Hematopoietic multipotent progenitor cell treated with erythropoietin and hydrocortisone succinate and interleukin-3 and kit ligand, for 6 days (in vitro differentiated cells): ENCODE measurements at regions not wholly inside any gene's neighbourhood (a gene's known extent, or its start where the extent isn't known, plus 50 kb on each side); places are given as distances from the start of the nearest gene placed in this dataset.

Experiments
- DNase-seq: peaks from one replicate; pipeline ENCODE4 v3.0.0-alpha.2; 2015

DNA sequence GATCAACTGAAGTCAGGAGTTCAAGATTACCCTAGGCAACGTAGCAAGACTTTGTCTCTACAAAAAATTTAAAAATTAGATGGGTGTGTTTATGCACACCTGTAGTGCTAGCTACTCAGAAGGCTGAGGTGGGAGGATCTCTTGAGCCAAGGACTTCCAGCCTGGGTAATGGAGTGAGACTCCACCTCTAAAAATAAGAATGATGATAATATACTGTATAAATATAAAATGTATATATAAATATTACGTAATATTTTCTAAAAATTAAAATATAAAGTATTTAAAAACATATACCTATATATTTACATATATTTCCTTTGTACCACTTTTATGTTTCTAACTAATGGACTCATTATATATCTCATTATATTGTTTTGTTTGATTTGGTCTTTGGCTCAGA is 409.5 kb upstream of the REG3G start:
- no peak for DNase-seq

DNA sequence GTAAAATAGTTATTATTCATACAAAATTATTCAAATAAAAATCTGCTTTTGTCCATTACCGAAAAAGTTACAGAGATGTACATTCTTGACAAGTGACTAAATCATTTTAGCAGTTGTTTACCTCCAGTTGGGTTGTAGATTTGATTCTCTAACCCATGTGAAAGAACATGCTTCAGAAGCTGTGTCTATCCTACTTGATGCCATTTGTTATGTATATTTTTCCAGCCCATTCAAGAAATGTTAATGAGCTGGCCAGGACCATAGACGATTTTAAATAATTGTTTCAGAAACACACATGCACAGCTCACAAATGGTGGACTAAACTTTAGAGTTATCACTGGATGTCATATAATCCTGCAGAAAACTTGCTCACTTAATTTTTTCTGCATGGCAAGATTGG is 391.1 kb upstream of the REG3G start:
- DNase-seq = no peak

DNA sequence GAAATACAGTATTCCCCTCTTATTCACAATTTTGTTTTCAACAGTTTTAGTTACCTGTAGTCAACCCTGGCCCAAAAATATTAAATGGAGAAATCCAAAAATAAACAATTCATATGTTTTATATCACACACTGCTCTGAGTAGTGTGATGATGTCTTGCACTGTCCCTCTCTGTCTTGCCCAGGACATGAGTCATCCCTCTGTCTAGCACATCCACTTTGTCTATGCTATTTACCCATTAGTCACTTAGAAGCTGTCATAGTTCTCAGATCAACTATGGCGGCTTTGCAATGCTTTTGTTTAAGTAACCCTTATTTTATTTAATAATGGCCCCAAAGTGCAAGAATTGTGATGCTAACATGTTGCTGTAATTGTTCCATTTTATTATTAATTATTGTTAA is 380.6 kb upstream of the REG3G start:
- no peak for DNase-seq

DNA sequence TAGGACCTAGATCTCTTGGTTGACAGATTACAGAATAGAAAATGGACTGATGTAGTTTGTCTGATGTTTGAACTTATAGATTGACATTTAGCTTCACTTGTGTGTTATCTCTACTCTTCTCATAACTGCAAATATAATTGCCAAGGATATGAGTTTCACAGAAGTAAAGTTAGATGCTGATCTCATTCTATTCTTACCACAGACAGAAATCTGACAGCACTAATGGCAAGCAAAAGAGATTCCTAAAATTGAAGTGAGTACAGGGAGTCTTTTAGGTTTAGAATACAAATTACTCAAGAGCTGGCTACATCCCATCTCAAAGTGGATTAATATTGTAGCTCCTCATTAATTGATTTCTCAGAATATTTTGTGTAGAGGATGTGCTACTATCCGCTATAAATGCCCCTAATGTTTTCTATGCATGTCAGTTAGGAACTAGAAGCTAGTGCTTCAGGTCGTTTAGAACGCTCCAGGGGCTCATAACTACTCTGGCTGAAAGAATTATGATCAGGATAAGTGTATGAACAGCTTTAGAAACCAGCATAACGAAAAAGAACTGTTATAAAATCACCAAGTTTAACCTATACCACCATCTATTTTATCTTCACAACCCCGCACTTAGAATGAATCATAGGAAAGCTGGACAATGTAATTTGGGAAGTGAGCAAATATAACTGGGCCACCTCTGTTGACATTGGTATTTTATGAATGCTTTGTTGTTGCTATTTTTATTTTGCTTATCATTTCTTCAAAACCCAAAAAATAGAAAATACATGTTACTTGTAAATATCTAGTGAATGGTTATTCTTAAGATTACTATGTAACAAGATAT is 378.8 kb upstream of the REG3G start:
- DNase-seq = no peak

DNA sequence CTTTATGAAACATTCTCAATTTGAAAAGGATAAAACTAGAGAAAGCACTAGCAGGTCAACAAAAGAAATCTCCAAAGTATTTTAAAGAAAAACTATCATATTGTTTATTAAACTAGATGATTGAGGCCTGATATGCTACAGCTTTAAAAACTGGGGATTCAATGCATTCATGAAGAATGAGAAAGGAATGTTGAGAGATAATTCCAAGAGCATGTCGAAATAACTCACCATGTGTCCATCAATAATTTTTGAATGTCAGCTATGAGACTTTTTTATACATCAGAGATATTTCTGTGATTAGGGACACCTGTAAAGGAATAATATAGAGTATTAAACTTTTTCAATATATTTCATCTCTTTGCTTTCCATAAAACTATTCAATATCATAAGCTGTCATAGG is 376.9 kb upstream of the REG3G start:
- DNase-seq = no peak

DNA sequence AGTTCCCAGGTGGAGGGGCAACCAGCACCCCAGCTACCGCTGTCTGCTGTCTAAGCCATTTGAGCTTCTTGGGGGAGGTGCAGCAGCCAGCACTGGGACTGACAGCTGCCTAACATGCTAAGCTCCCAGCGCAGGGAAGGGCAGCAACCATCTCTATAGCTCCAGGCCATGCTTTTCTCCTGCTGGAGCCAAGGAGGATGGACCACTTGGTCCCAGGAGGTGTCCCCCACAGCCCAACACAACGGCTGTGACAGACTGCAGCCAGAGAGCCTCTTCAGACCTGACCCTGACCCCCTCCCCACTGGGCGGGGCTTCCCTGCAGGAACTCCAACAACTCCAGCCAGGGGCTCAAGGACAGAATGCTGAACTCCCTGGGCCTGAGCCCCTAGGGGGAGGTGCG is 370.6 kb upstream of the REG3G start:
- DNase-seq = no peak

DNA sequence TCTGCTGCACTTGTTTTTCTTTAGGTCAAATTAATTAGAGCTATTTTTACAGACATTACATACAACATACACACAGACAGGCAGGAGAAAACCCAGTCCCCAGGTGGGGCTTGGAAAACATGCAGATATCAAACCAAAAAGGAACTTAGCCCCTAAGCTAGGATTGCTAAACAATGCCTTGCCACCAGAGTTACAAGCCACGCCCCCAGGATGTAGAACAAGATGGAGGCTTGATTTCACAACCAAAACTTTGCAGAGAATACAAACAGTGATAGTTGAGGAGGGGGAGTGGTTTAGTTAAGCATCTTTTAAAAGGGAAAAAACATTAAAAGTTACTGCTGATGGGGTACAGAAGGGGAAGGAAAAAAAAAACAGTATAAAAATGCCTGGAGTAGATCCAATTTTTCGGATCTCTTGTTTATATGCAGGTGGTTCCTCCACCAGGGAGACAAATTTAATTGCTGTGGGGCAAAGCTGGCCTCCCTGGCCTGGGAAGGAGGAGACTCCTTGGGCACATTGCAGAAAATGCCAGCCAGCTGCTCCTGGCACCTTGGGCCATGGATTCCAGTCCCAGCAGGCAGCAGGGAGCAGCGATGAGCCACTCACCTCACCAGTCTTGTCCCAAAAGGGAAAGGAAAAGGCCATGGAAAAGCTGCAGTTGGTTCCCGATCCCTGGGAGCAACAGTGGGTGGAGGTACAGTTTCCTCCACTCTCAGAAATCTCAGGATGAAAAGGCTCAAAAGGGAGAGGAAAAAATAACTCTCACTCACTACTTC is 348.4 kb upstream of the REG3G start:
- DNase-seq = peak; percentile 39

DNA sequence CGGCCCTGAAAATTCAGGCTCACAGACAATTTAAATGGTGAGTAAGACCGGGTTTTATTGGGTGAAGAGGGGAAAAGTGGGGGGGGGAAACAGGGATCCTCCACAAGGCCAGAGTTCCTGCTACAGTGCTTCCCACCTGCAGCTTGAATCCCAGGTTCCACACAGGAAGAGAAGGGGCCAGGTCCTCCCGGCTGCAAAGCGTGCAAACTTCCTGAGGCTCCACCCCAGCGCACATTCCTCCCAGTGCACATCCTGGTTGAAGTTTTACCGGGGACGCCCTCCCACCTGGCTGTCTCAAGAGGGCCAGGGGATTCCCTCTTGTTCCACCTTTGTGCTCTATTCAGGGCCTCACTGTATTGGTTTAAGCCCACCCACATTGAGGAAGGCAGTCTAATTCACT is 347.7 kb upstream of the REG3G start:
- DNase-seq = no peak

DNA sequence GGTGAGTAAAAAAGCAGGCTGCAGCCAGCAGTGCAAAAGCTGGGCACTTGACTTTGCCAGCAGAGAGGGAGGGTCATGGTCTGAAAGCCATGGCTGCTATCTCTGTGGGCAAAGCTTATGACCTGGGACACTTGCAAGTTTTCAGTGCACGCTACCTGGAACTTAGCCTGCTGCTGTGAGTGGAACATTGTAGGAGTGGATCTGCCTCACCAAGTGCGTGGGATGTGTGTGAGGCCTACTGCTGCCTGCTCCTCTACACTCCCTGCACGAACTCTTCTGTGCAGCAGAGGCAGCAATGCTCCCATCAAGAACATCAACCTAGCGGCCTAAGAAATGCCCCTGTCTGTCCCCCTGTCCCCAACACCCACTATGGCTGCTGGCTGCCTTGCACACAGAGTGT is 344.1 kb upstream of the REG3G start:
- no peak for DNase-seq

DNA sequence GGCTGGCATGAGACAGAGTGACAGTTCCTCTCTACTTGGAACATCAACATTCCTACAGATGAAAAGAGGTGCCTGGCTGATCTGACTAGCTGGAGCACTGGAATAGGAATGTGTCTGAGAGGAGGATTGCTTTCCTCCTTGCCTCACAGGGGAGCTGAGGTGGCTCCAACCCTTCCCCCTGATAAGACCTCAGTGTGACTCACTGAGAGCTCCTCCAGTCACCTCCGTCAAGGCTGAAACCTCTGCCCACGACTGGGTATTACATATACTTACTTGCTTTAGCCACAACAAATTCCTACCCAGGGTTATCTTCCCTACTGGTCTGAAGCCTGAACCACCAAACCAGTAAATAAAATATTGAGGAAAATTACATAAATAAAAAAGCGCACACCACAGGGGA is 342.7 kb upstream of the REG3G start:
- no peak for DNase-seq

DNA sequence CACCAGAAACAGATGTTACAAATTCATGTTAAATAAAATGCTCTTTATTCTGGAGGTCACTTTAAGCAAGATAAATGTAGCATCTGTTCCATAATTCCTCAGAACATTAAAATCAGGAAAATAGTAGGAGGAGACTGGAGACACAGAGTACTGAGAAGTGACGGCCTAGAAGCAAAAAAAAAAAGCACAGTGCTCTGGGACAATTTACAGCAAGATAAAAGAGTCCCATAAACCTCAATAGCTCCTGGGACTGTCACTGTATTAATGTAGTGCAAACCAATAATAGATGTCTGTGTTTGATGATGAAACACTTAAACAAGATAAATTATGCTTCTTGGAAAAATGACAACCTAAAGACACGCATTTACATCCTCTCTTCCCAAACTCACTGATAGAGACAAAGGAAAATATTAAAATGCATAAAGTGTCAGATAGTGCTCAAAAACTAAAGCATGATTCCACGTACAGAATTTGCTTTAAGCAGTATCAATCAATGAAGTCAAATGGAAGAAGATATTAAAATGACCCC is 338.8 kb upstream of the REG3G start:
- DNase-seq = no peak

DNA sequence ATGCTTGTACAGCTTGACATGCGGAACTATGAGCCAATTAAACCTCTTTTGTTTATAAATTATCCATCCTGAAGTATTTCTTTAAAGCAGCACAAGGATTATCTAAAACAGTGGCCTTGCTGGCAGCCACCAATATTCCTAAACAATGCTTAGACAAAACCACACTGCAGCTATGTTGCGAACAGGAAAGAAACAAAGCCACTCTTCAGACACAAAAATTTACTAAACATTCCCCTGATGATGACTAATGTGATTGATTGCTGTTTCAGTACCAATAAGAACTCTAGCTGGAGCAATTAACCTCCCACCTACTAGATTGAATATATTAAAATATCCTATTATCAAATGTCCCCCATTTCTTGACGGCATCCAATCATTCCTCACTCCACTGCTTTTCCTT is 325.8 kb upstream of the REG3G start:
- no peak for DNase-seq

DNA sequence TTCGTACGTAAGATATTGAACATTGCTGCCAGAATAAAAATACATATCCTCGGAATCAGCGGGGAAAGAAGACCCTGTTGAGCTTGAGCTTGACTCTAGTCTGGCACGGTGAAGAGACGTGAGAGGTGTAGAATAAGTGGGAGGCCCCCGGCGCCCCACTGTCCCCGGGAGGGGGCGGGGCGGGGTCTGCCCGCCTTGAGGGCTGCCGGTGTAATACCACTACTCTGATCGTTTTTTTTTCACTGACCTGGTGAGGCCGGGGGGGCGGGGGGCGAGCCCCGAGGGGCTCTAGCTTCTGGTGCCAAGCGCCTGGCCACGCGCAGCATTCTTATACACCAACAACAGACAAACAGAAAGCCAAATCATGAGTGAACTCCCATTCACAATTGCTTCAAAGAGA is 324.0 kb upstream of the REG3G start:
- no peak for DNase-seq

DNA sequence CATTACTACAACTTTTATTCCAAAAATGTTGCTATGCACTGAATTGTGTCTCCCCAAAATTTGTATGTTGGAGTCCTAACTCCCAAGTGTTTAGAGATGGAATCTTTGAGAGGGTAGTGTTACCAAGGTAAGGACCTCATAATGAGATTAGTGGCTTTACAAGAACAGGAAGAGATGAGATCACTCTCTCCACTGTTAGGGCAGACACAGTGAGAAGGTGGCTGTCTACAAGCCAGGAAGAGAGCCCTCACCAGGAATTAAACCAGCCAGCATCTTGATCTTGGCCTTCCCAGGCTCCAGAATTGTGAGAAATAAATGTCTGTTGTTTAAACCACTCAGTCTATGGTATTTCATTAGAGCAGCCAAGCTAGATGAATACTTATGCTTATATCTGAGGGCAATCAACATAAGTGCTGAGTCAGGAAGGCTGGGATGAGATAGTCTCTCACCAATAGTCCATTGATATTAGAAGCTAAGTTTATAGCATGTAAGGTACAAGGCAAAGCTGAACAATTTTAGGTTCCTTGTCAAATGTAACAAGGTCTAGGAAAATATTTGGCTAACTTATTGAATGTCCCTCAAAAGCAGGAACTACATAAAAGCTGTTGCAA is 317.6 kb upstream of the REG3G start:
- no peak for DNase-seq

DNA sequence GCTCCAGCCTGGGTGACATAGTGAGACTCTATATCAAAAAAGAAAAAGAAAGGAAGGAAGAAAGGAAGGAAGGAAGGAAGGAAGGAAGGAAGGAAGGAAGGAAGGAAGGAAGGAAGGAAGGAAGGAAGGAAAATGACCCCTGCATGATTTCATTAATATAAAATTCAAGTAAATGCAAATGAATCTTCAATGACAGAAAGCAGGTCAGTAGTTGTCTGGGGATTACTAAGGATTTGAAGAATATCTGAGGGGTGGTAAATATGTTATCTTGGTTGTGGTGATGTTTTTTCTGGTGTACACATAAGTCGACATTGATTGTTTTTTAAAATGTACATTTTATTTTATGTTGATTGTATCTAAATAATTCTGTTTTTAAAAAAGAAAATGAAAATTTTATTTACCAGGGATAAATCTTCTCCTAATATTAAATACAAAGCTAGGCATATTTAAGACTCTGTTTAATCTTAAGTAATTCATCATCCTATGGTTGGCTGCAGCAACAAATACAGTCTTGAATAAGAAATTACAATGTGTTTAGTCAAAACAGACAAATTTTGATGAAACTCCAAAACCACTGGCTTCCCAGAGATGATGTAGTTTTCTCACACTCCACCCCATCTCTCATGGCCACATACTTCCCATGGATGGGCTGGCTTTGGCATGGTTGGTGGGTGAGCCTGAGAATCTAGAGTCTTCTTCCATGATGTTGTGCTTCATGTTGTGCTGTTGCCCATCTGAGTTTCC is 314.7 kb upstream of the REG3G start:
- no peak for DNase-seq

DNA sequence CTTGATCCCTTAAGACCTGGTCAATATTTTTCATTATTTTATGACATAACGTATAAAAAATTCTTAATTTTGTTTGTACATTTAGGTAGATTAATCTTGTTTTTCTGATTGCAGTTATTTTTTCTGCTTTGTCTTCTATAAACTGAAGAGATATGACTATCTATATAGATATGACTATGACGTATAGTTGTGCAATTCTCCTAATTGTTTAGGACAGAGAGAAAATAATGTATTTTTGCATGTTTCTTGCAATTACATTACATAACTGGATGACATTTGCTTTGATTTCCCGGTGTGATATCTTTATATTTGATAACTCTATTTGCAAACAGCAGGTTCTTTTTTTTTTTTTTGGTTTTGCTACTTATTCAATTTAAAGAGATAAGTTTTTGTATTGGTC is 310.2 kb upstream of the REG3G start:
- no peak for DNase-seq

DNA sequence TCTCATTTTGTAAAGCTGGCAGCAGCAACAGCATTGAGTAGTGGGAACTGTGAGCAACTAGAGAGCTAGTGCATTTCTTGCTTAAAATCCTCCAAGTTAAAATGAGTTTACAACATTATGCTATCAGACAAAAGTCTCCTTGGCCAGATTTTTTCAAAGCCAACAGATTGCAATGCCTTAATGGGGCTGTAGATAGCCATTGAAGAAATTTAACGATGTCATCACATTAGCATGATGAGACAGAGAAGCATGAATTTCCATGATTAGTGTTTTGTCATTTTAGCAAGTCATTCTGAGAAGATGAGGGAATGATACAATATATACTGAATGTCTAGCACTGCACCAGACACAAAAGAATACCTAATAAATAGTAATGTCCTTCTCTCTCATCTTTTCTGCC is 307.5 kb upstream of the REG3G start:
- no peak for DNase-seq

DNA sequence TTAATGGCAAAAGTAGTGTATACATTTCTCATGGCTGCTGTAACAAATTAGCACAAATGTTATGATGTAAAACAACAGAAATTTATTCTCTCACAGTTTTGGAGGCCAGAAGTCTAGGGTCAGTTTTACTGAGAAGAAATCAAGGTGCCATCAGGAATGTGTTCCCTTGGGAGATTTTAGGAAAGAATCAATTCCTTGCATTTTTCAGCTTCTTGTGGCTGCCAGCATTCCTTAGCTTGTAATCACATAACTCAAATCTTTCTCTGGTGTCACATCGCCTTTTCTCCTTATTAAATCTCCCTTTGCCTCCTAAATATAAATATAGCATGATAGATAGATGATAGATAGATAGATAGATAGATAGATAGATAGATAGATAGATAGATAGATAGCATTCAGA is 307.0 kb upstream of the REG3G start:
- no peak for DNase-seq

DNA sequence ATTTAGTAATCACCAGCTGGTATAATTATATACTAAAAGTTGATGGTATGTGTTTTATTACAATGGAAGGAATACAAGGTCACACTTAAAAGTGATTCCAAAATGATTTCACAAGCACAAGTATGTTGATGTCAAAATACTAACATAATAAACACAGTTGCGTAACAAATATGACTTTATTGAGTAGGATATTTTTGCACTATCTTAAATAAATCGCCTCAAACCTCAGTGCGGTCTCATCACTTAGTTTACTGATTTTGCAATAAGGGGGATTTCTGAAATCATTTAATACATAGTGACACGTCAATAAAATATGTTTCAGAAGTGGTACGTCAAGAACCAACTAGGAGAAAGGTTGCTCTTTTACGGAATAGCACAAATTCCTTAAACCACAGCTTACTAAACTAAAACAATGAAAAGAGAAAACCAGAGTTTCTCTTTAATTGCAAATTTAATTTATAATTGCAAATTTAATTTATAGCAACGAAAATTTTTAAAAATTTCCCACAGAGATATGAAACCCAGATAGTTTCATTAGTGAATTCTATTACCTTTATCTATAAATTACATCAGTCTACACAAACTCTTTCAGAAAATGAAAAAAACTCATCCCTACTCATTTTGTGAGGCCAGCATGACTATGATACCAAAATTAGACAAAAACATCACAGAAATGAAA is 304.0 kb upstream of the REG3G start:
- no peak for DNase-seq

DNA sequence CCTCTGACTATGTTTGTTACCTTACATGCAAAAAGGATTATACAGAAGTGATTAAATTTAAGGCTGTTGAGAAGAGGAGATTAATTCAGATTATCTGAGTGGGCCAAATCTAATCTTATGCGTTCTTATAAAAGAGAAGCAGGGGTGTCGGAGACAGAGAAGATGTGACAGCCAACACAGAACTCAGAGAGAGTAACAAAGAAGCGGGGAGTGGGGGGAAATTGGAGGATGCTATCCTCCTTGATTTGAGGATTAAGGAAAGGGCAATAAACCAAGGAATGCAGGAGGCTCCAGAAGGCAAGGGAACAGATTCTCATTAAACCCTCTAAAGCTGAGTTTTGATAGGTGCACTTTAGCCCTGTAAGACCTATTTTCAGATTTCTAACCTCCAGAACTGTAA is 291.3 kb upstream of the REG3G start:
- DNase-seq = no peak

DNA sequence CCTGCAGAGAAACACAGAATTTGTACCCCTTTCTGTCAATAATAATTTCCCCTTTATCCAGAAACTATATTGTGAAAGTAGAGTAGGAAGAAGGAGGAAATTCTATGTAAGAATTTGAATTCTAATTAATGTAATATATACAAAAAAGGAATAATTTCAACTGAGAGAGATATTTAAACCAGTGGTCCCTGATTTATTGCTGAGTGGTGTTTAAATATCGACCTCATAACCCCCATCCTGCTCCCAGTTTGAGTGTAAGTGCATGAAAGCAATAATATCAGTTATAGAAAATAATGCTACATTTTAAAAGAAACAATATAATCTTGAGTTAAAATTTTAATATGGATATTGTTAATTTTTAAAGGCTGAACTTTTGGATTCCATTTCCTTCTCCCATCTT is 286.2 kb upstream of the REG3G start:
- DNase-seq = no peak

DNA sequence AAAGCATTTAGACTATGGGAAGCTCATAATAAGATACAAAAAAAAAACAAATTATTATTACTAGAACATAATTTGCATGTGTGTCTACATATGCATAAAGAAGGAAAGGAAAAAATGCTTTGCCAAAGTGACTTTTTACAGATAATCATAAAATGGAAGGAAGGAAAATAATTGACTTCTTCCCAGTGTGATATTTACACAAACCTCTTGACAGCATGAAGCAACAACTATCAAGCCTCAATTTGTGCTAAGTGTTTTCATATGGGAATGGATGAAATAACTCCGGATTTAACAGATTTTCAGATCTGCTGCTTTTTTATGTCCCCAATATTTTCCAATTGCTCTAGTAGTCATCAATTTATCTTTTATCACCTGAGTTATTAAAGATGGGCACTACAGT is 275.9 kb upstream of the REG3G start:
- no peak for DNase-seq

DNA sequence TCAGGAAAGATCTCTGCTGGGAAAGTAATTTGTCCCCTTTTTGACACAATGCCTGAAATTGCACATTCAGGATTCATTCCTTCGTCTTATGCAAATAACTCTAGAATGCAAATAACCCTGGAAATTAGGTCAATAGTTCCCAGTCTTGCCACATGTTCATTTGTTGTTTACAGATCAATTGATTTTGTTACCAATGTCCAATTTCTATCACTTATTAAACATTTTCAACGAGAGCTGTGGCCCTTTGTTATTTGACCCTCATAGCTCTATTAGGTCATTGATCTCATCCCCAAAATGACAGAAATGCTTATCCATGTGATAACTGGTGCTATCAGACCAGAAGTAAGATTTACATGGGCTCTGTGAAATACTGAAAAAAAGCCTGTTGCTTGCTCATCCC is 275.3 kb upstream of the REG3G start:
- DNase-seq = no peak
